HCT116 (cell line): ENCODE measurements at regions not wholly inside any gene's neighbourhood (a gene's known extent, or its start where the extent isn't known, plus 50 kb on each side); places are given as distances from the start of the nearest gene placed in this dataset.

ENCODE experiments used
- CTCF ChIP-seq, 3 experiments: fragments of 200-600 bp in 1 of 3; sonication (generic) in 1 of 3; IDR thresholded peaks in 2 of 3; conservative IDR thresholded peaks in 1 of 3; 2 replicates each; pipeline ENCODE4 v1.5.1; 2012 to 2017; ENCODE audit warnings: low read depth in 2 of 3, low read length in 2 of 3, antibody characterized with exemption in 1 of 3, borderline replicate concordance in 1 of 3, control low read depth in 1 of 3, mild to moderate bottlenecking in 1 of 3, mixed read lengths in 1 of 3, mixed run types in 1 of 3, moderate library complexity in 1 of 3; ENCODE audit not compliant: insufficient read depth in 1 of 3
- EGR1 ChIP-seq: IDR thresholded peaks from 2 replicates; pipeline ENCODE4 v1.6.1; 2012; ENCODE audit warnings: low read depth
- EZH2 ChIP-seq: fragments of 200-600 bp; sonication (generic); IDR thresholded peaks from 2 replicates; pipeline ENCODE4 v1.6.1; 2017; ENCODE audit warnings: antibody characterized with exemption, mixed run types
- POLR2AphosphoS5 ChIP-seq: IDR thresholded peaks from 2 replicates; pipeline ENCODE4 v1.6.1; 2011; ENCODE audit warnings: mild to moderate bottlenecking, low read depth, low read length, moderate library complexity
- REST ChIP-seq: IDR thresholded peaks from 2 replicates; pipeline ENCODE4 v1.6.1; 2012; ENCODE audit warnings: low read depth
- SP1 ChIP-seq: IDR thresholded peaks from 2 replicates; pipeline ENCODE4 v1.6.1; 2012; ENCODE audit warnings: low read depth
- SRF ChIP-seq: IDR thresholded peaks from 2 replicates; pipeline ENCODE4 v1.6.1; 2012; ENCODE audit warnings: low read depth
- TCF7L2 ChIP-seq: IDR thresholded peaks from 2 replicates; pipeline ENCODE4 v1.7.0; 2011; ENCODE audit warnings: borderline replicate concordance, inconsistent platforms; ENCODE audit not compliant: insufficient read depth, insufficient read length; ENCODE audit errors: extremely low read depth
- YY1 ChIP-seq: IDR thresholded peaks from 2 replicates; pipeline ENCODE4 v1.6.1; 2011; ENCODE audit warnings: low read length, low read depth, moderate library complexity, mild to moderate bottlenecking; ENCODE audit not compliant: insufficient replicate concordance; ENCODE audit errors: extremely low read depth
- ZFX ChIP-seq: fragments of 450-650 bp; IDR thresholded peaks from 2 replicates; pipeline ENCODE4 v1.6.1; 2017
- ZNF274 ChIP-seq: fragments of 200-500 bp; sonication (Bioruptor generic); IDR thresholded peaks from 2 replicates; pipeline ENCODE4 v1.6.1; 2014; ENCODE audit warnings: mild to moderate bottlenecking, low read depth, low read length, inconsistent platforms

- no peak for TF ChIP-seq CTCF (IDR thresholded peaks at IDR 0.05 in 2 of 3, conservative IDR thresholded peaks at IDR 0.05 in 1 of 3; ENCODE audit: borderline replicate concordance in 1 of 3, insufficient read depth in 1 of 3, low read depth in 2 of 3, low read length in 2 of 3)
- TF ChIP-seq EGR1: no peak
- no peak for TF ChIP-seq ZNF274
- TF ChIP-seq SRF: no peak
- no peak for TF ChIP-seq EZH2
- TF ChIP-seq SP1: no peak
- no peak for TF ChIP-seq REST
- TF ChIP-seq TCF7L2: no peak
- no peak for TF ChIP-seq ZFX
- TF ChIP-seq POLR2AphosphoS5: no peak
- TF ChIP-seq YY1: no peak
Measured at GRCh38 chr21:15559660-15560059, 170.1 kb upstream of the USP25 start.
